Nephron progenitor cell (in vitro differentiated cells): ENCODE measurements at regions not wholly inside any gene's neighbourhood (a gene's known extent, or its start where the extent isn't known, plus 50 kb on each side); places are given as distances from the start of the nearest gene placed in this dataset.
"Not testable (repeated sequence)": the region's sequence is repeated elsewhere in the genome, so short reads cannot be mapped to it uniquely, and the experiment has no call there.

Experiments
- DNase-seq: peaks from one replicate; pipeline ENCODE4 v3.0.0; 2021
- H3K27ac Mint-ChIP-seq: 2 replicates; pipeline ENCODE4 v1.8.0; 2021; ENCODE audit warnings: mild to moderate bottlenecking, moderate library complexity, mixed read lengths
- H3K27me3 Mint-ChIP-seq: 2 replicates; pipeline ENCODE4 v1.8.0; 2021; ENCODE audit warnings: mild to moderate bottlenecking, low read depth, mixed read lengths; ENCODE audit not compliant: poor library complexity
- H3K36me3 Mint-ChIP-seq: 2 replicates; pipeline ENCODE4 v1.8.0; 2021; ENCODE audit warnings: low read depth, mixed read lengths
- H3K4me1 Mint-ChIP-seq: 2 replicates; pipeline ENCODE4 v1.8.0; 2021; ENCODE audit warnings: mixed read lengths
- H3K4me3 Mint-ChIP-seq: 2 replicates; pipeline ENCODE4 v1.8.0; 2021; ENCODE audit warnings: mild to moderate bottlenecking, moderate library complexity, mixed read lengths
- H3K9me3 Mint-ChIP-seq: 2 replicates; pipeline ENCODE4 v1.8.0; 2021; ENCODE audit warnings: mild to moderate bottlenecking, moderate library complexity, mixed read lengths
- CTCF ChIP-seq: fragments of 200-600 bp; sonication (generic); IDR thresholded peaks from 2 replicates; pipeline ENCODE4 v1.5.0; 2021; ENCODE audit warnings: antibody characterized with exemption

- Mint-ChIP-seq H3K27ac (peak overlapping the region; percentile 65), H3K4me3 (peak overlapping the region; percentile 53), H3K36me3 (no peaks in the 10 kb centered on the region), H3K27me3 (peaks cover 12% of the 10 kb centered on the region), H3K4me1 (peaks cover 90% of the 10 kb centered on the region), H3K9me3 (no peaks in the 10 kb centered on the region)
- no peak for DNase-seq
- no peak for TF ChIP-seq CTCF
Observed at GRCh38 chr10:11684717-11685645, 57.2 kb upstream of the ECHDC3 start.

DNA sequence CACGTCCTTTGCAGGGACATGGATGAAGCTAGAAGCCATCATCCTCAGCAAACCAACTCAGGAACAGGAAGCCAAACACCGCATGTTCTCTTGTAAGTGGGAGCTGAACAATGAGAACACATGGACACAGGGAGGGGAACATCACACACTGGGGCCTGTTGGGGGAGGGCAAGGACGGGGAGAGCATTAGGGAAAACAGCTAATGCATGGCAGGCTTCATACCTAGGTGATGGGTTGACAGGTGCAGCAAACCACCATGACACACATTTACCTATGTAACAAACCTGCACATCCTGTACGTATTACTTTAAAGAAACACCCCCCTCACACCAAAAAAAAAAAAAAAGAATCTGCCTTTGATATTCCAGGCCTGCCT, 57.9 kb upstream of the ECHDC3 start:
- H3K36me3 Mint-ChIP-seq, H3K27ac Mint-ChIP-seq, DNase-seq, H3K9me3 Mint-ChIP-seq, H3K4me3 Mint-ChIP-seq: not testable (repeated sequence)
- H3K27me3 Mint-ChIP-seq, result peaks cover 11% of the 10 kb centered on the region
- peaks cover 86% of the 10 kb centered on the region for H3K4me1 Mint-ChIP-seq

- DNase-seq, result no peak
- Mint-ChIP-seq H3K27ac (peak overlapping the region; percentile 90), H3K36me3 (no peaks in the 10 kb centered on the region), H3K9me3 (no peaks in the 10 kb centered on the region), H3K4me3 (no peak overlapping the region), H3K4me1 (peaks cover 80% of the 10 kb centered on the region), H3K27me3 (peaks cover 11% of the 10 kb centered on the region)
- TF ChIP-seq CTCF, result no peak
Observed at GRCh38 chr10:11683529-11684320, 58.5 kb upstream of the ECHDC3 start.

GRCh38 chr10:11682851-11683250, 59.3 kb upstream of the ECHDC3 start:
- Mint-ChIP-seq H3K4me1 (peaks cover 74% of the 10 kb centered on the region), H3K36me3 (no peaks in the 10 kb centered on the region), H3K4me3 (peak overlapping the region; percentile 44), H3K27me3 (peaks cover 6% of the 10 kb centered on the region), H3K27ac (no peak overlapping the region), H3K9me3 (no peaks in the 10 kb centered on the region)
- no peak for TF ChIP-seq CTCF
- DNase-seq, result no peak

DNA sequence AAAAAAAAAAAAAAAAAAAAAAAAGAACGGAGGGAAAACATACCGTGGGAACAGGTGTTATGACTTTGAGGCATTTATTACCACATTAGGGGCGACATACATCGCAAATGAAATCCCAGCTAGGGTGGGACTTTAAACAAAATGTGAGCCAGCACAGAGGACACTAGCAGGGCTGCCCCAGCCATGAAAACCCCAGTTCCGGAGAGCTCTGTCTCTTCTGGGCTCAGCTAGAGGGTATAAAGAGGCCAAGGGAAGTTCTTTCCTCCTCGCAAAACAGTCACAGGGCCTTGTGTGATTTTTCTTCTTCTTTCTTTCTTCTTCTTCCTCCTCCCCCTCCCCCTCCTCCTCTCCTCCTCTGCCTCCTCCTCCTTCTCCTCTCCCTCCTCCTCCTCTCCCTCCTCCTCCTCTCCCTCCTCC, 59.9 kb upstream of the ECHDC3 start:
- Mint-ChIP-seq H3K4me3 (no peak overlapping the region), H3K27ac (no peak overlapping the region), H3K9me3 (no peaks in the 10 kb centered on the region), H3K27me3 (peaks cover 3% of the 10 kb centered on the region), H3K4me1 (peaks cover 68% of the 10 kb centered on the region), H3K36me3 (no peaks in the 10 kb centered on the region)
- TF ChIP-seq CTCF, result no peak
- no peak for DNase-seq

GRCh38 chr10:11680496-11680895, 61.7 kb upstream of the ECHDC3 start:
- no peak overlapping the region for H3K4me3 Mint-ChIP-seq
- no peak overlapping the region for H3K27ac Mint-ChIP-seq
- peaks cover 3% of the 10 kb centered on the region for H3K27me3 Mint-ChIP-seq
- H3K4me1 Mint-ChIP-seq, result peaks cover 55% of the 10 kb centered on the region
- DNase-seq, result no peak
- no peak for TF ChIP-seq CTCF
- peaks cover 4% of the 10 kb centered on the region for H3K36me3 Mint-ChIP-seq
- H3K9me3 Mint-ChIP-seq, result peaks cover 5% of the 10 kb centered on the region
